Fibroblast of lung (primary cell): ENCODE measurements at regions not wholly inside any gene's neighbourhood (a gene's known extent, or its start where the extent isn't known, plus 50 kb on each side); places are given as distances from the start of the nearest gene placed in this dataset.
A peak's percentile ranks its signal among the peaks of the same experiment; 100 is the strongest.

Source experiments
- DNase-seq, 2 donors: peaks; one replicate each; pipeline versions ENCODE4 v3.0.0 to v3.0.0-alpha.2; 2010; ENCODE audit warnings: low read depth in 2 of 2
- H2AFZ ChIP-seq: 2 replicates; pipeline ENCODE4 v1.5.1; 2012; ENCODE audit warnings: low read length, control low read depth, inconsistent platforms
- H3K27ac ChIP-seq: 2 replicates; pipeline ENCODE4 v1.5.1; 2011; ENCODE audit warnings: low read length, control low read depth; ENCODE audit not compliant: insufficient read depth
- H3K27me3 ChIP-seq: 2 replicates; pipeline ENCODE4 v1.5.1; 2011; ENCODE audit warnings: mild to moderate bottlenecking, low read length; ENCODE audit not compliant: control insufficient read depth, insufficient read depth
- H3K36me3 ChIP-seq: 2 replicates; pipeline ENCODE4 v1.5.1; 2011; ENCODE audit warnings: low read length; ENCODE audit not compliant: control insufficient read depth, insufficient read depth
- H3K4me1 ChIP-seq: 2 replicates; pipeline ENCODE4 v1.5.1; 2011; ENCODE audit warnings: low read length; ENCODE audit not compliant: control insufficient read depth, insufficient read depth; ENCODE audit errors: extremely low read depth
- H3K4me2 ChIP-seq: 2 replicates; pipeline ENCODE4 v1.5.1; 2011; ENCODE audit warnings: low read length, control low read depth; ENCODE audit not compliant: insufficient read depth; ENCODE audit errors: extremely low read depth
- H3K4me3 ChIP-seq, 4 experiments: fragments of 200-600 bp in 1 of 4; sonication (generic) in 1 of 4; replicated peaks in 1 of 4; 2 replicates each; pipeline ENCODE4 v1.5.1; 2011 to 2016; ENCODE audit warnings: low read length in 4 of 4, low read depth in 3 of 4, mild to moderate bottlenecking in 3 of 4, control low read depth in 2 of 4, inconsistent platforms in 1 of 4, mixed read lengths in 1 of 4; ENCODE audit not compliant: insufficient read depth in 1 of 4; ENCODE audit errors: control extremely low read depth in 1 of 4
- H3K79me2 ChIP-seq: 2 replicates; pipeline ENCODE4 v1.5.1; 2012; ENCODE audit warnings: mild to moderate bottlenecking, low read length, inconsistent platforms; ENCODE audit not compliant: control insufficient read depth, insufficient read depth
- H3K9ac ChIP-seq: 2 replicates; pipeline ENCODE4 v1.5.1; 2011; ENCODE audit warnings: mild to moderate bottlenecking, low read length, control low read depth; ENCODE audit not compliant: insufficient read depth
- H3K9me3 ChIP-seq: 2 replicates; pipeline ENCODE4 v1.5.1; 2012; ENCODE audit warnings: low read depth, low read length; ENCODE audit not compliant: control insufficient read depth, insufficient read depth
- H4K20me1 ChIP-seq: 2 replicates; pipeline ENCODE4 v1.5.1; 2011; ENCODE audit warnings: low read length; ENCODE audit not compliant: control insufficient read depth, insufficient read depth; ENCODE audit errors: extremely low read depth
- CTCF ChIP-seq, 2 donors: IDR thresholded peaks in 1 of 2; conservative IDR thresholded peaks in 1 of 2; 1 replicate in 1 of 2; 2 replicates in 1 of 2; pipeline ENCODE4 v1.5.1; 2011 to 2012; ENCODE audit warnings: low read length in 2 of 2, control low read depth in 1 of 2, inconsistent platforms in 1 of 2, low read depth in 1 of 2, mild to moderate bottlenecking in 1 of 2
- EZH2 ChIP-seq: IDR thresholded peaks from 2 replicates; pipeline ENCODE4 v1.5.1; 2012; ENCODE audit warnings: low read length, control low read depth, mild to moderate bottlenecking; ENCODE audit errors: missing control alignments

GRCh38 chr15:77544162-77544561 lies 88.5 kb downstream of the LINGO1 start:
- Histone ChIP-seq H3K9ac (no peak overlapping the region), H3K4me2 (no peak overlapping the region), H3K79me2 (no peaks in the 10 kb centered on the region), H3K27me3 (no peaks in the 10 kb centered on the region), H2AFZ (no peak overlapping the region), H3K36me3 (no peaks in the 10 kb centered on the region), H3K4me3 (no peak overlapping the region), H3K9me3 (no peaks in the 10 kb centered on the region), H3K27ac (no peak overlapping the region), H3K4me1 (peaks cover 17% of the 10 kb centered on the region), H4K20me1 (no peaks in the 10 kb centered on the region)
- no peak for TF ChIP-seq EZH2
- no peak for TF ChIP-seq CTCF (conservative IDR thresholded peaks at IDR 0.05 in 1 of 2, IDR thresholded peaks at IDR 0.05 in 1 of 2; ENCODE audit: low read depth in 1 of 2, low read length in 2 of 2)
- no peak for DNase-seq

- TF ChIP-seq EZH2 (no peak), CTCF (conservative IDR thresholded peaks at IDR 0.05 in 1 of 2, IDR thresholded peaks at IDR 0.05 in 1 of 2; ENCODE audit: low read depth in 1 of 2, low read length in 2 of 2) (peak; percentile 96)
- Histone ChIP-seq H3K4me1 (peaks cover 17% of the 10 kb centered on the region), H3K27me3 (no peaks in the 10 kb centered on the region), H2AFZ (peak overlapping the region; percentile 57), H3K79me2 (no peaks in the 10 kb centered on the region), H3K4me2 (peak overlapping the region; percentile 67), H3K9me3 (no peaks in the 10 kb centered on the region), H3K4me3 (peak overlapping the region; percentile 22 to 49 (median 32)), H4K20me1 (no peaks in the 10 kb centered on the region), H3K36me3 (no peaks in the 10 kb centered on the region), H3K9ac (no peak overlapping the region), H3K27ac (peak overlapping the region; percentile 2)
- DNase-seq, result peak; percentile 72 to 82
Observed at GRCh38 chr15:77543159-77543882, 89.4 kb downstream of the LINGO1 start.

- Histone ChIP-seq H2AFZ (no peak overlapping the region), H3K27me3 (no peaks in the 10 kb centered on the region), H3K9ac (no peak overlapping the region), H3K9me3 (no peaks in the 10 kb centered on the region), H4K20me1 (no peaks in the 10 kb centered on the region), H3K27ac (peak overlapping the region; percentile 2), H3K79me2 (no peaks in the 10 kb centered on the region), H3K4me2 (peak overlapping the region; percentile 67), H3K4me1 (peaks cover 17% of the 10 kb centered on the region), H3K4me3 (peak overlapping the region in 3 of 4 experiments; percentile 26 to 49 (median 37)), H3K36me3 (no peaks in the 10 kb centered on the region)
- DNase-seq, result peak in 1 of 2 donors; percentile 43
- no peak for TF ChIP-seq EZH2
Observed at GRCh38 chr15:77542491-77543001, 90.2 kb downstream of the LINGO1 start.
